Keratinocyte (primary cell): ENCODE measurements at regions not wholly inside any gene's neighbourhood (a gene's known extent, or its start where the extent isn't known, plus 50 kb on each side); places are given as distances from the start of the nearest gene placed in this dataset.

Source experiments
- DNase-seq: peaks from one replicate; pipeline ENCODE4 v3.0.0-alpha.2; 2011; ENCODE audit warnings: low read depth, missing footprints, low spot score
- FAIRE-seq: peaks from 2 replicates; lab custom pipeline; 2011; peaks lifted over from hg19 to GRCh38; lab: Jason Lieb, UNC
- H2AFZ ChIP-seq: 2 replicates; pipeline ENCODE4 v1.6.0; 2012; ENCODE audit warnings: low read length, control low read depth, inconsistent platforms; ENCODE audit not compliant: control insufficient read depth
- H3K27ac ChIP-seq: 2 replicates; pipeline ENCODE4 v1.5.1; 2011; ENCODE audit warnings: low read length; ENCODE audit not compliant: control insufficient read depth, insufficient read depth
- H3K27me3 ChIP-seq: 3 replicates; pipeline ENCODE4 v1.6.0; 2011; ENCODE audit warnings: low read length; ENCODE audit not compliant: control insufficient read depth, insufficient read depth; ENCODE audit errors: extremely low read depth
- H3K36me3 ChIP-seq, 2 experiments: 2 replicates in 1 of 2; 3 replicates in 1 of 2; pipeline ENCODE4 v1.5.1; 2011; ENCODE audit warnings: low read length in 2 of 2, mild to moderate bottlenecking in 1 of 2; ENCODE audit not compliant: control insufficient read depth in 2 of 2, insufficient read depth in 2 of 2; ENCODE audit errors: extremely low read depth in 1 of 2
- H3K4me1 ChIP-seq: 3 replicates; pipeline ENCODE4 v1.5.1; 2011; ENCODE audit warnings: low read length; ENCODE audit not compliant: control insufficient read depth, insufficient read depth; ENCODE audit errors: extremely low read depth
- H3K4me2 ChIP-seq: 3 replicates; pipeline ENCODE4 v1.6.0; 2011; ENCODE audit warnings: low read depth, low read length; ENCODE audit not compliant: control insufficient read depth, insufficient read depth; ENCODE audit errors: extremely low read depth
- H3K4me3 ChIP-seq, 3 experiments: fragments of 200-600 bp in 1 of 3; sonication (generic) in 1 of 3; 2 replicates in 2 of 3; 3 replicates in 1 of 3; pipeline ENCODE4 v1.5.1; 2011 to 2016; ENCODE audit warnings: low read length in 3 of 3, mild to moderate bottlenecking in 3 of 3, control low read depth in 2 of 3, inconsistent platforms in 1 of 3, low read depth in 1 of 3, mixed read lengths in 1 of 3, mixed run types in 1 of 3, moderate library complexity in 1 of 3; ENCODE audit not compliant: control insufficient read depth in 2 of 3, insufficient read depth in 2 of 3; ENCODE audit errors: extremely low read depth in 1 of 3
- H3K79me2 ChIP-seq: 2 replicates; pipeline ENCODE4 v1.6.0; 2012; ENCODE audit warnings: low read length; ENCODE audit not compliant: control insufficient read depth, insufficient read depth
- H3K9ac ChIP-seq: 3 replicates; pipeline ENCODE4 v1.6.0; 2011; ENCODE audit warnings: low read length; ENCODE audit not compliant: control insufficient read depth, insufficient read depth; ENCODE audit errors: extremely low read depth
- H3K9me1 ChIP-seq: 3 replicates; pipeline ENCODE4 v1.6.0; 2011; ENCODE audit warnings: low read length; ENCODE audit not compliant: control insufficient read depth, insufficient read depth; ENCODE audit errors: extremely low read depth
- H3K9me3 ChIP-seq: 2 replicates; pipeline ENCODE4 v1.5.1; 2012; ENCODE audit warnings: low read depth, low read length; ENCODE audit not compliant: control insufficient read depth
- H4K20me1 ChIP-seq: 3 replicates; pipeline ENCODE4 v1.6.0; 2011; ENCODE audit warnings: low read length; ENCODE audit not compliant: control insufficient read depth, insufficient read depth; ENCODE audit errors: extremely low read depth
- EZH2 ChIP-seq: IDR thresholded peaks from one replicate; pipeline ENCODE4 v1.6.1; 2012; ENCODE audit warnings: inconsistent platforms, mild to moderate bottlenecking, low read length, moderate library complexity
- dilution Hi-C: fragments of 300-500 bp; cut with MboI; formaldehyde crosslinking; loops from one replicate; pipeline ENCODE4 v1.7.0; 2020; ENCODE audit warnings: low sequenced_read_pairs; ENCODE audit not compliant: extremely low pct_ligation_motif_present
- TF ChIP-seq, protein P1 (sequence below), 3 experiments: IDR thresholded peaks in 1 of 3; conservative IDR thresholded peaks in 1 of 3; optimal IDR thresholded peaks in 1 of 3; 2 replicates in 2 of 3; 3 replicates in 1 of 3; pipeline versions ENCODE3 to v1.5.1; 2011; ENCODE audit warnings: low read length in 3 of 3, mild to moderate bottlenecking in 3 of 3, moderate library complexity in 2 of 3, control low read depth in 1 of 3, inconsistent platforms in 1 of 3; ENCODE audit not compliant: insufficient read depth in 2 of 3; ENCODE audit errors: extremely low read depth in 1 of 3

DNA sequence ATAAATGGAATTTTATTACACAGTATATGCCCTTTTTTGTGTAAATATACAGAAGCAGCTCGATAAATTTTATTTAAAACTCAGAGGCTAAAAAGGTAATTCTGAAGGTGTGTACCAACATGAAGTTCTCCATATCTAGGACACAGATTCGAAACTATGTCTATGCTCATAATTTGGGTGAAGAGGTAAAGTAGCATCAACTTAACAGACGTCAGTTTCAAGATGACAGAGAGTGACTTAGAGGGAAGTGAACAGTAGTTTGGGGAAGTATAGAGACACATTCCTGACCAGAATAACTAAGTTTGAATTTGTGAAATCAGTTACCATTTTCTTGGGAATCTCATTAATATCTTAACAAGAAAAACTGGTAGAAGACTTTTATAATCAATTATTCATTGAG lies 2493.3 kb downstream of the ARAP2 start:
- FAIRE-seq (no peak), DNase-seq (no peak)
- no peaks in the 10 kb centered on the region for H3K79me2 ChIP-seq
- H3K4me3 ChIP-seq: no peak overlapping the region
- no peaks in the 10 kb centered on the region for H3K4me1 ChIP-seq
- H3K9me3 ChIP-seq: no peaks in the 10 kb centered on the region
- H4K20me1 ChIP-seq: no peaks in the 10 kb centered on the region
- H3K4me2 ChIP-seq: no peak overlapping the region
- H3K27me3 ChIP-seq: no peaks in the 10 kb centered on the region
- H3K9me1 ChIP-seq: no peaks in the 10 kb centered on the region
- dilution Hi-C loops: no loop called here
- no peak for TF ChIP-seq EZH2
- TF ChIP-seq, protein P1, sequence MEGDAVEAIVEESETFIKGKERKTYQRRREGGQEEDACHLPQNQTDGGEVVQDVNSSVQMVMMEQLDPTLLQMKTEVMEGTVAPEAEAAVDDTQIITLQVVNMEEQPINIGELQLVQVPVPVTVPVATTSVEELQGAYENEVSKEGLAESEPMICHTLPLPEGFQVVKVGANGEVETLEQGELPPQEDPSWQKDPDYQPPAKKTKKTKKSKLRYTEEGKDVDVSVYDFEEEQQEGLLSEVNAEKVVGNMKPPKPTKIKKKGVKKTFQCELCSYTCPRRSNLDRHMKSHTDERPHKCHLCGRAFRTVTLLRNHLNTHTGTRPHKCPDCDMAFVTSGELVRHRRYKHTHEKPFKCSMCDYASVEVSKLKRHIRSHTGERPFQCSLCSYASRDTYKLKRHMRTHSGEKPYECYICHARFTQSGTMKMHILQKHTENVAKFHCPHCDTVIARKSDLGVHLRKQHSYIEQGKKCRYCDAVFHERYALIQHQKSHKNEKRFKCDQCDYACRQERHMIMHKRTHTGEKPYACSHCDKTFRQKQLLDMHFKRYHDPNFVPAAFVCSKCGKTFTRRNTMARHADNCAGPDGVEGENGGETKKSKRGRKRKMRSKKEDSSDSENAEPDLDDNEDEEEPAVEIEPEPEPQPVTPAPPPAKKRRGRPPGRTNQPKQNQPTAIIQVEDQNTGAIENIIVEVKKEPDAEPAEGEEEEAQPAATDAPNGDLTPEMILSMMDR (optimal IDR thresholded peaks at IDR 0.05 in 1 of 3, IDR thresholded peaks at IDR 0.05 in 1 of 3, conservative IDR thresholded peaks at IDR 0.05 in 1 of 3; ENCODE audit: extremely low read depth in 1 of 3, insufficient read depth in 2 of 3, low read length in 3 of 3): no peak
- no peak overlapping the region for H3K27ac ChIP-seq
- H2AFZ ChIP-seq: no peak overlapping the region
- H3K36me3 ChIP-seq: no peaks in the 10 kb centered on the region
- H3K9ac ChIP-seq: no peak overlapping the region

DNA sequence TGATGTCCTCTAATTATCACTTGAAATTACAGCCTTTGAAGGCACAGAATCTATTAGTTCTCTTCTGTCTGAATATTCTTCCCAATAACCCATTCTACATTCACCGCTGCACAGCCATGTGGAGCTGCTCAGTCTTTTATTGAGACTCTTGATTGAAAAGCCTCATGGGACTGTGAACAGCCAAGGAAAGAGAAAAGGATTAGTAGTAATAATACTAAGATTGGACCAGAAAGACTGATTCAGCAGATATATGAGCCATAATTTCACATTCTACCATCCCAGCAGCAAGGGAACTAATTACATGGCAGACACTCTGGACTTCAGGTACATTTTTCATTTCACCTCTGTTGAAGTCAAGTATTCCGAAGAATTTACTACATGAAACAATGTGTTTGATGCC lies 2471.7 kb downstream of the ARAP2 start:
- DNase-seq: no peak
- no peaks in the 10 kb centered on the region for H3K4me1 ChIP-seq
- H3K36me3 ChIP-seq: no peaks in the 10 kb centered on the region
- no peak overlapping the region for H3K4me2 ChIP-seq
- H3K9me3 ChIP-seq: no peaks in the 10 kb centered on the region
- no peaks in the 10 kb centered on the region for H3K9me1 ChIP-seq
- H3K27me3 ChIP-seq: no peaks in the 10 kb centered on the region
- H3K27ac ChIP-seq: no peak overlapping the region
- H4K20me1 ChIP-seq: no peaks in the 10 kb centered on the region
- FAIRE-seq: no peak
- no peak overlapping the region for H2AFZ ChIP-seq
- dilution Hi-C loops: no loop called here
- TF ChIP-seq EZH2: no peak
- TF ChIP-seq, protein P1 (optimal IDR thresholded peaks at IDR 0.05 in 1 of 3, IDR thresholded peaks at IDR 0.05 in 1 of 3, conservative IDR thresholded peaks at IDR 0.05 in 1 of 3; ENCODE audit: extremely low read depth in 1 of 3, insufficient read depth in 2 of 3, low read length in 3 of 3): no peak
- no peaks in the 10 kb centered on the region for H3K79me2 ChIP-seq
- no peak overlapping the region for H3K4me3 ChIP-seq
- no peak overlapping the region for H3K9ac ChIP-seq
